H7 (cell line): ENCODE measurements at regions not wholly inside any gene's neighbourhood (a gene's known extent, or its start where the extent isn't known, plus 50 kb on each side); places are given as distances from the start of the nearest gene placed in this dataset.
A peak's percentile ranks its signal among the peaks of the same experiment; 100 is the strongest.
"Not testable (repeated sequence)": the region's sequence is repeated elsewhere in the genome, so short reads cannot be mapped to it uniquely, and the experiment has no call there.

Experiments
- DNase-seq: peaks from one replicate; pipeline ENCODE4 v3.0.0; 2012
- H3K27me3 ChIP-seq: 2 replicates; pipeline ENCODE4 v1.6.0; 2011; ENCODE audit warnings: mild to moderate bottlenecking, low read length; ENCODE audit not compliant: control insufficient read depth, insufficient read depth
- H3K36me3 ChIP-seq: replicated peaks from 2 replicates; pipeline ENCODE4 v1.5.1; 2011; ENCODE audit warnings: low read length; ENCODE audit not compliant: control insufficient read depth, insufficient read depth
- H3K4me3 ChIP-seq: 2 replicates; pipeline ENCODE4 v1.5.1; 2011; ENCODE audit warnings: low read depth, mild to moderate bottlenecking, control low read depth, low read length, moderate library complexity; ENCODE audit not compliant: insufficient read depth

- no peak for DNase-seq
- Histone ChIP-seq H3K27me3 (no peaks in the 10 kb centered on the region), H3K4me3 (no peak overlapping the region), H3K36me3 (no peaks in the 10 kb centered on the region)
These were observed 168.7 kb downstream of the KCNS3 start for GRCh38 chr2:18047213-18047611.

GRCh38 chr2:18046558-18047212, 168.2 kb downstream of the KCNS3 start:
- Histone ChIP-seq H3K36me3 (no peaks in the 10 kb centered on the region), H3K27me3 (no peaks in the 10 kb centered on the region), H3K4me3 (no peak overlapping the region)
- no peak for DNase-seq

GRCh38 chr2:18046017-18046416, 167.6 kb downstream of the KCNS3 start:
- no peak overlapping the region for H3K4me3 ChIP-seq

GRCh38 chr2:18045230-18045629, 166.8 kb downstream of the KCNS3 start:
- Histone ChIP-seq H3K36me3 (no peaks in the 10 kb centered on the region), H3K27me3 (no peaks in the 10 kb centered on the region), H3K4me3 (no peak overlapping the region)
- no peak for DNase-seq

More at GRCh38 chr2:18046017-18046416, 167.6 kb downstream of the KCNS3 start:
- no peaks in the 10 kb centered on the region for H3K27me3 ChIP-seq
- no peaks in the 10 kb centered on the region for H3K36me3 ChIP-seq
- no peak for DNase-seq

- DNase-seq, H3K4me3 ChIP-seq, H3K27me3 ChIP-seq, H3K36me3 ChIP-seq: not testable (repeated sequence)
These were observed 138.9 kb downstream of the KCNS3 start for GRCh38 chr2:18017381-18017780.

GRCh38 chr2:18009891-18010290, 131.4 kb downstream of the KCNS3 start:
- no peak for DNase-seq
- Histone ChIP-seq H3K4me3 (no peak overlapping the region), H3K36me3 (no peaks in the 10 kb centered on the region), H3K27me3 (no peaks in the 10 kb centered on the region)

- no peak for DNase-seq
- no peak overlapping the region for H3K4me3 ChIP-seq
- no peaks in the 10 kb centered on the region for H3K27me3 ChIP-seq
- H3K36me3 ChIP-seq = no peaks in the 10 kb centered on the region
These were observed 126.9 kb downstream of the KCNS3 start for GRCh38 chr2:18005411-18005810.

GRCh38 chr2:18001671-18002070, 123.2 kb downstream of the KCNS3 start:
- Histone ChIP-seq H3K4me3 (no peak overlapping the region), H3K27me3 (no peaks in the 10 kb centered on the region), H3K36me3 (no peaks in the 10 kb centered on the region)
- peak; percentile 11 for DNase-seq

- DNase-seq = no peak
- H3K27me3 ChIP-seq = no peaks in the 10 kb centered on the region
These were observed 118.5 kb downstream of the KCNS3 start for GRCh38 chr2:17996978-17997377.

GRCh38 chr2:17995593-17995992, 117.1 kb downstream of the KCNS3 start:
- H3K36me3 ChIP-seq = no peaks in the 10 kb centered on the region
- H3K4me3 ChIP-seq = no peak overlapping the region
- no peak for DNase-seq
- H3K27me3 ChIP-seq = no peaks in the 10 kb centered on the region

More at GRCh38 chr2:17996978-17997377, 118.5 kb downstream of the KCNS3 start:
- Histone ChIP-seq H3K4me3 (no peak overlapping the region), H3K36me3 (no peaks in the 10 kb centered on the region)
